ES-I3 (cell line): ENCODE measurements at regions not wholly inside any gene's neighbourhood (a gene's known extent, or its start where the extent isn't known, plus 50 kb on each side); places are given as distances from the start of the nearest gene placed in this dataset.

Experiments used
- H3K36me3 ChIP-seq: 2 replicates; pipeline ENCODE4 v1.6.1; 2013; ENCODE audit warnings: mild to moderate bottlenecking, low read length, control low read depth, moderate library complexity; ENCODE audit not compliant: insufficient read depth
- H3K4me1 ChIP-seq: 2 replicates; pipeline ENCODE4 v1.6.1; 2013; ENCODE audit warnings: mild to moderate bottlenecking, control low read depth, low read length; ENCODE audit not compliant: insufficient read depth
- H3K9ac ChIP-seq: 2 replicates; pipeline ENCODE4 v1.6.1; 2013; ENCODE audit warnings: low read depth, mild to moderate bottlenecking, low read length, moderate library complexity
- H3K9me3 ChIP-seq: 2 replicates; pipeline ENCODE4 v1.6.1; 2013; ENCODE audit warnings: mild to moderate bottlenecking, low read length, moderate library complexity; ENCODE audit not compliant: control insufficient read depth, insufficient read depth

DNA sequence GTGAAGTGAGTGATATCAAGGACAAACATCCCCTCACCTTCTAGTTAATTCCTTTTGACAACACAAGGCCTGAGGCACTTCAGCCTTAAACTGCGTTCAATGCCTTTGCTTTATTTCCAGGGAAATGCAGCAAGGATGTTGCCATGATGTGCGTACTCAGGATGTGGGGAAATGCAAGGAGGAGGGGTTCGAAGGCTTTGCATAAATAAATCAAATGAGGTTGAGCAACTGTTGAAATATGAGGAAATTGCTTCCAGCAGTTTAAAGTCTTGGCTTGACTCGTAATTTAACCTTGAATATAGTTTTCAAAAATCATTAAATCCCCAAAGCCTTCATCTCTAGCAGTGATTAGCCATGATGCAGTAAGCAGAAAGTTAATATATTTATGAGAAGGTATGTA is 81.8 kb upstream of the CCL2 start:
- Histone ChIP-seq H3K9me3 (peaks cover 2% of the 10 kb centered on the region), H3K4me1 (peaks cover 7% of the 10 kb centered on the region), H3K36me3 (no peaks in the 10 kb centered on the region; the same call in 1 of the 2 replicates), H3K9ac (no peak overlapping the region)

- Histone ChIP-seq H3K9ac (no peak overlapping the region), H3K36me3 (no peaks in the 10 kb centered on the region; the same call in 1 of the 2 replicates), H3K4me1 (peaks cover 7% of the 10 kb centered on the region), H3K9me3 (peaks cover 2% of the 10 kb centered on the region)
Observed at GRCh38 chr17:34174496-34174895, 80.6 kb upstream of the CCL2 start.

- Histone ChIP-seq H3K9ac (no peak overlapping the region), H3K9me3 (peaks cover 2% of the 10 kb centered on the region), H3K36me3 (no peaks in the 10 kb centered on the region; the same call in 1 of the 2 replicates), H3K4me1 (peaks cover 7% of the 10 kb centered on the region)
Observed at GRCh38 chr17:34176440-34176839, 78.6 kb upstream of the CCL2 start.

- Histone ChIP-seq H3K9me3 (peaks cover under 1% of the 10 kb centered on the region; the same call in 1 of the 2 replicates), H3K9ac (no peak overlapping the region), H3K36me3 (no peaks in the 10 kb centered on the region; the same call in 1 of the 2 replicates), H3K4me1 (peaks cover 7% of the 10 kb centered on the region)
Observed at GRCh38 chr17:34177642-34178041, 77.4 kb upstream of the CCL2 start.

DNA sequence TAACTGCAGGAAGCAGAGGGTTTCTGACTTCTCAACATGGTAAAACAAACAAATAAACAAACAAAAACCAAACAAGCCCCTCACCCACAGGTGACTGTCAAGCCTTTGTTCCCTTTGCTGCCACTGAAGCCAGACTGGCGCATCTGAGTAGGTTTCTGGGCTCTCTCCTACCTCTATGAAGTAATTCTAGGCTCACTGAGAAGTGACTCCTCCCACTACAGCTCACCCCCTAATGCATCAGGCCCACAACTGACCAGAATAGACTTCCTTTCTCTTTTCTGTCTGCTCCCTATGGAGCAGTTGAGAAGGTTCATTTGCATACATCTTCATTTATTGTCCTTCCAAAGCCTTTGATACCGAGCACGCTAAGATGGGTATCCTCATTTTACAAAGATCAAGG is 77.0 kb upstream of the CCL2 start:
- H3K9me3 ChIP-seq: no peaks in the 10 kb centered on the region
- no peaks in the 10 kb centered on the region; the same call in 1 of the 2 replicates for H3K36me3 ChIP-seq
- no peak overlapping the region for H3K9ac ChIP-seq
- H3K4me1 ChIP-seq: peaks cover 7% of the 10 kb centered on the region

- no peaks in the 10 kb centered on the region for H3K36me3 ChIP-seq
- no peak overlapping the region for H3K9ac ChIP-seq
- H3K4me1 ChIP-seq: peaks cover 7% of the 10 kb centered on the region
- H3K9me3 ChIP-seq: no peaks in the 10 kb centered on the region
Observed at GRCh38 chr17:34182036-34182803, 72.9 kb upstream of the CCL2 start.

DNA sequence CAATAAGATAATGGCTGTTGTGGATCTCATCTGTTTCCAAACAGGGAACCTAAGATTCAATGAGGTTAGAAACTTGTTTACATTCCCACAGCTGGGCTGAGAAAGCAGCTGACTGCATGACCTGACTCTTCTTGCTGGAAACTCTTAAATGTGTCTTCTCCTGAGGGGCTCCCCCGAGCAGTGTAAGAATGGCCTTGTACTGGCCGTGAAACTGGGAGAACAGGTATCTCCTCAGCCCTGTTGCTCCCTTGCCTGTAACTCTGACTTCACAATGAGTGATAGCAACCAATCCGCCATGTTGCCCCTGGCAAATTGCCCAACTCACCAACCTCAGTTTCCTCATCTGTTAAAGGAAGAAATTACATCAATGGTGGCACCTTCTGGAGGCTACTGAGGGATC is 59.1 kb upstream of the CCL2 start:
- Histone ChIP-seq H3K9ac (no peak overlapping the region), H3K4me1 (no peaks in the 10 kb centered on the region; the same call in 1 of the 2 replicates), H3K9me3 (no peaks in the 10 kb centered on the region; the same call in 1 of the 2 replicates), H3K36me3 (no peaks in the 10 kb centered on the region)

DNA sequence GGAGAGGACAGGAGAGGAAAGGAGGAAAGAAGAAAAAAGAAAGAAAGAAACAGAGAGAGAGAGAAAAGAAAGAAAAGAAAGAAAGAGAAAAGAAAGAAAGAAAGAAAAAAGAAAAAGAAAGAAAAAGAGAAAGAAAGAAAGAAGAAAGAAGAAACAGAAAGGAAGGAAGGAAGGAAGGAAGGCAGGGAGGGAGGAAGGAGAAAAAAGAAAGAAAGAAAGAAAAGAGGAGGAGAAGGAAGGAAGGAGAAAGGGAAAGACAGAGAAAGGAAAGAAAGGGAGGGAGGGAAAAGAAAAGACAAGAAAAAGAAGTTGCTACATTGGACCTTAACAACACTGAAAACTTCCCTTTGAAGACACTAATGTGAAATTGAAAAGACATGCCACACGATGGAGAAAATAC is 56.6 kb upstream of the CCL2 start:
- Histone ChIP-seq H3K4me1 (no peaks in the 10 kb centered on the region; the same call in 1 of the 2 replicates), H3K9ac (no peak overlapping the region), H3K9me3 (no peaks in the 10 kb centered on the region; the same call in 1 of the 2 replicates), H3K36me3 (no peaks in the 10 kb centered on the region)

DNA sequence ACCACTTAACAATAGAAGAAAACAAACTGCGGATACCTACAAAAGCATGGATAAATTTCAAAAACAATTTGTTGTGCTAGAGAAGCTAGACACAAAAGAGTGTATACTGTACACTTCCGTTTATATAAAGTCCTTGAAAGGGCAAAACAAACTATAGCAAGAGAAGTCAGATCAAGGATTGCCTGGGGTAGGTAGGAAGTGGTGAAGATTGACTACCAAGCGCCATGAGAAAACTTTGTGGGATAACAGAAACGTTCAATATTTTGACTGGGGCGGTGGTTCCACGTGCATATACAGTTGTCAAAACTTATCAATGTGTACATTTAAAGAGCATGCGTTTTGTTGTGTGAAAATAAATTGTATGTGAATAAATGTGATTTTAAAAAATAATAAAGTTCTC is 55.6 kb upstream of the CCL2 start:
- H3K9ac ChIP-seq: no peak overlapping the region
- H3K4me1 ChIP-seq: no peaks in the 10 kb centered on the region; the same call in 1 of the 2 replicates
- H3K36me3 ChIP-seq: no peaks in the 10 kb centered on the region
- no peaks in the 10 kb centered on the region; the same call in 1 of the 2 replicates for H3K9me3 ChIP-seq

DNA sequence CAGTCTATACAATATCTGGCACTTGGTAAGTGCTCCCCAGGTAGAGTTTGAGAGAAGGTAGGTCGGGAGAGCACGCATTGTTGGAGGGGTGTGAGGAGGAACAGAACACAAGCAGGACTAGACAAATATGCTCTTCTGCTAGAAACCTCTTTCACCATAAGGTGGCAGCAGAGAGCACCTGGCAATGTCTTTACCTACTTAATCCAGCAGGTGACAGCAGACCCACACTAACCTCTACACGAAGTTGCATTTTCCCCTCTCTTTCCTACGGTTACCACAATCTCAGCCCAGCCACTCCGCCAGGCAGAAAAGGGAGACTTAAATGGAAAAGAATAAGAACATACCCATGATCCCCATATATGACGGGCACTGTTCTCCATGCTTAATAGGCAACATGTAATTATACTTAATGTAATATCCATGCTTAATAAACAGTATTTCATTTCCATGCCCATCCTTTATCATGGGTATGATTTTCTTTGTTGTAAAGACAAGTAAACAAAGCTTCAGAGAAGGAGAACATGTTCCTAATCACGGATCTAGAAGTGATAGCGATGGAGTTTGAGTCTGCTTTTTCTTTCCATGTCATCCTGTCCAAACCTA is 55.1 kb upstream of the CCL2 start:
- Histone ChIP-seq H3K9ac (no peak overlapping the region), H3K9me3 (no peaks in the 10 kb centered on the region; the same call in 1 of the 2 replicates), H3K36me3 (no peaks in the 10 kb centered on the region), H3K4me1 (no peaks in the 10 kb centered on the region; the same call in 1 of the 2 replicates)

- Histone ChIP-seq H3K36me3 (no peaks in the 10 kb centered on the region), H3K9me3 (no peaks in the 10 kb centered on the region; the same call in 1 of the 2 replicates), H3K9ac (no peak overlapping the region), H3K4me1 (no peaks in the 10 kb centered on the region; the same call in 1 of the 2 replicates)
Observed at GRCh38 chr17:34201225-34201624, 53.9 kb upstream of the CCL2 start.

DNA sequence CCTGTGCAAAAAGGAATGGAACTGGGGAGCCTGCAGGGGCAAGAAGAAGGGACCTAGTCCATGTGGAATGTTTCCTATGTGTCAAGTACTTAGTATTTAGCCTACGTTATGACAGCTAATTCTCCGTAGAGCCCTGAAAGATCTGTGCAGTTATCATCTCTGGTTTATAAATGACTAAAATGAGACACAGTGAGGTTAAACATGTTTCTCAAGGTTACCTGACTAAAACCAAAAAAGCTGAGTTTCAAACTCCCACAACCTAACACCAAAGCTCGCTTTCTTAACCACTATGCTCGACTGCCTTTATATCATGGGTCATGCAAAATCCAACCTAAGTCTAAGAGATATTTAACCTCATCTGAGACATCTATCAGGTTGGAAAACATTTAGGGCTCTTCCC is 53.3 kb upstream of the CCL2 start:
- Histone ChIP-seq H3K36me3 (no peaks in the 10 kb centered on the region), H3K9ac (no peak overlapping the region), H3K9me3 (no peaks in the 10 kb centered on the region), H3K4me1 (no peaks in the 10 kb centered on the region; the same call in 1 of the 2 replicates)

DNA sequence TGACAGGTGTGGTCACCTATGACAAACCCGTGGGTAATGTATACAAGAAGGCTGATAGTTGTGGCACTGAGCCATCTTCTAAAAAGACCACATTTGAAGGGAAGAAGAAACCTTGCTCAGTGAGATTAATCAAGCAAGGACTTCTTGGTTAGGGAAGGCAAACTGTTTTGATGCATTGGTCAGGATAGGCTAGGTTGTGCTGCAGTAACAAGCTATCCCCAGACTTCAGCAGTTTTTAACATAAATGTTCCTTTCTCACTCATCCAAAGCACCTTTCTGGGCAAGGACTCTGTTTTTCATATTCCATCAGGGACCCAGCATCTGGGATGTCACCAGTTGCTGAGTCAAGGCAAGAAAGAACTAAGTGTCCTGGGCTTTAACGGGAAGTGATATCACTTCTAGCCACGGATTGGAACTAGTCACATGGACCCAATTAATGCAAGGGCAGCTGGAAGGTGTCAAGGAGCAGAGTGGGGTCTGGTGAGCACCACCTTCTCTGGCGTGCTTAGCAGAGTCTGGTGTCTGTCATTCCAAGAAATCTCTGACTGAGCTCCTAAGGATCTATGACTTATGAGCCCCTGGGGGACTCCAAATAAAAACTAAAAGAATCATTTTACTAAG is 52.0 kb upstream of the CCL2 start:
- no peaks in the 10 kb centered on the region for H3K9me3 ChIP-seq
- H3K36me3 ChIP-seq: no peaks in the 10 kb centered on the region
- H3K9ac ChIP-seq: no peak overlapping the region
- H3K4me1 ChIP-seq: no peaks in the 10 kb centered on the region; the same call in 1 of the 2 replicates

GRCh38 chr17:34204402-34204801 is 50.7 kb upstream of the CCL2 start:
- Histone ChIP-seq H3K4me1 (no peaks in the 10 kb centered on the region; the same call in 1 of the 2 replicates), H3K9ac (no peak overlapping the region)

More at GRCh38 chr17:34204402-34204801, 50.7 kb upstream of the CCL2 start:
- H3K9me3 ChIP-seq: no peaks in the 10 kb centered on the region
- H3K36me3 ChIP-seq: no peaks in the 10 kb centered on the region
